ENCODE measurements at regions not wholly inside any gene's neighbourhood (a gene's known extent, or its start where the extent isn't known, plus 50 kb on each side); places are given as distances from the start of the nearest gene placed in this dataset.

DNA sequence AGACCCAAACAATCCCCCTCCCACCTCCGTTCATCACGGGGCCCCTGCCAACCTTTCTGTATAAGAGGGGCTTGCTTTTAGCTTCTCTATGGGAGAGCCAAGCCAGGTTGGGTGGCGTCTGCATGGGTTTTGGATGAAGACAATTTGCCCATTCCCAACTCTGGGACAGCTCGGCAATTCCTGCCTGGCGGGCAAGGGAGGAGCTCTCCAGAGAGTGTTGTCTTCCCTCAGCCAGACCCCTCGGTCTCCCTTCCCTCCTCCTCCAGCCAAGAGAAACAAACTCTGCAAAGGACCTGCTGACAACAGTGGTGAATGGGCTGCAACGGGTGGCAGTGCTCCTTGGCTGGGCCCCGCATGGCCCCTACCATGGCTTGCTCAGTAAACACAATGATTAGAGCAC is 267.2 kb upstream of the HDAC4 start:
- TF ChIP-seq GATA2 (IDR thresholded peaks at IDR 0.05; ENCODE audit: low read depth, low read length), result no peak
- TF ChIP-seq GATA3 (IDR thresholded peaks at IDR 0.05; ENCODE audit: low read depth, low read length), result no peak

DNA sequence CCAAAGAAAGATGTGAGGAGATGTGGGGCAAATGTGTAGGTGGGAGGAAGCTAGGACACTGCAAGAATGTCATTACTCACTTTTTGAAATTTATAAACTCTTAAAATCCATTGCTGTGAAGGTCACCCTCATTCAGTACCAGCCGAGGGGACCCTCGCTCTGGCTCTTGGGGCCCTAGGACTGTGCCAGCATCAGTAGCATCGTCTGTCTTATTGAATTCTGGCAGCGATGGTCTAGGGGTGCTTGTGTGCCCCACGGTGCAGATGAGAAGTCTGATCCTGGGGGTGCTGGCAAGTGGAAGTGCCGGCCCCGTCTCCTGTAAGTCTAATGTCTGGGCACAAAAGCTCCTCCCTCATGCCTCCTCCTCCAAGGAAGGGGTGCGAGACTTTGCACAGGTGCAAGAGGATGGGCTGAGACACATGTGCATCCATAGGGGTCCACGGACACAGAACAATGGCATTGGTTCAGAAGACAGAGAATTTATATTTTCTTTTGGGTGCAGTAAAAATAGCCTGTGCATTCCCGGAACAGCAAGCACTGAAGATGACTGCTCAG is 266.7 kb upstream of the HDAC4 start:
- TF ChIP-seq GATA3 (IDR thresholded peaks at IDR 0.05; ENCODE audit: low read depth, low read length) (no peak), GATA2 (IDR thresholded peaks at IDR 0.05; ENCODE audit: low read depth, low read length) (no peak)

DNA sequence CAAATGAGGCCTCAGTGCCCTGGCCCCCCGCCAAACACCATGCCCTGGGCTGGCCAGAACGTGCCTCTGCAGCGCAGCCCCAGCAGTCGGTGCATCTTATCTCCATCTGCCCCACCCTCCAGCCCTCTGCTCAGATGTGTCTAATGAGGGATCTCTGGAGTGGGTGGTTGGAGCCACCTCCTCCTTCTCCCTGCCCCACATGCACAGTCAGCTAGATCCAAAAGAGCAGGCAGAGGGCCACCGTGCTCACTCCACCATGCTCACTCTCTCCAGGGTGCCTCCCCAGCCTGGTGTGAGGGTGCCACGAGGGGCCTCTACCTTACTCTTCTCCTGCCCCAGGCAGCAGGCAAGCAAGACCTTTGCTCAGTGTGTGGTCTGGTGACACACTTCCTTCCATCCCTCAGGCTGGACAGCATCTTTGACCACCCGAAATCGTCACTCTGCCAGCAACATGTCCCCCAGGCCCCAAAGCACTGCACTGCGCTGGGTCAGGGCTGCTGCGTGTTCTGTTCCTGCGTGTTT is 266.1 kb upstream of the HDAC4 start:
- TF ChIP-seq GATA3 (IDR thresholded peaks at IDR 0.05; ENCODE audit: low read depth, low read length), result no peak
- peak; percentile 95 for TF ChIP-seq GATA2 (IDR thresholded peaks at IDR 0.05; ENCODE audit: low read depth, low read length)

DNA sequence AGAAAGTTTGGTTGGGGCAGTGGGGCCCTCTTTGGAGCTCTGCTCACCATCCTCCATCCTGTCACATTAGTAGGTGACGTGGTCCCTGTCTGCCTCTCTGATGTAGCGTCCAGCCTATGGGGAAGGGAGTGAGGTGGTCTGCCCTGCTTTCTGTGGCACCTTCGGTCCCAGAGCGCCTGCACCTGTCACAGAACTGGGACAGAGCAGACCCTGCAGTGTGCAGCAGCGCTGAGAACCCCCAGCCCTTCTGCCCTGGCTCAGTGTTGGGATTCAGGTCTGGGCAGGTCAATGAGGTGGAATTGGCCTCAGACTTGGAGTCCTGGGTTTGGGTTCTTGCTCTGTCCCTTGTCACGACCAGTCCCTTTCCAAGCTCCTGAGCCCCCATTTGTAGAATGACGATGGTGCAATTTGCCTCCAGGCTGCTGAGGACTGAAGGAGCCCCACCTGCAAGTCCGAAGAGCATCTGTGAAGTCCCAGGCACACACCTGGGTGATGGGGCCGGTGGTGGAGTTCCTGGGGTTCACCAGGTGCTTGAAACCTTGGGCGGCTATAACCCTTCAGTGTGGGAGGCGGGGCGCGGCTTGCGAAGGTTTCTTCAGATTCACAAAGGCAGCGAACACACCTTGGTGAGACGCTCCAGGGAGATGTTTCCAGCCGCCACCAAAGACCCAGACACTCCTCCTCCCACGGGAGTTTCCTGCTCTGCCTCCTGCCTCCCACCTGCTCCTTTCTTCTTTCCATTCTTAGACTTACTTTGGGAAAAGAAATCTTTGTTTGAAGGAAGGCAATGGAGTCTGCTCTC is 265.4 kb upstream of the HDAC4 start:
- no peak for TF ChIP-seq GATA3 (IDR thresholded peaks at IDR 0.05; ENCODE audit: low read depth, low read length)
- no peak for TF ChIP-seq GATA2 (IDR thresholded peaks at IDR 0.05; ENCODE audit: low read depth, low read length)

DNA sequence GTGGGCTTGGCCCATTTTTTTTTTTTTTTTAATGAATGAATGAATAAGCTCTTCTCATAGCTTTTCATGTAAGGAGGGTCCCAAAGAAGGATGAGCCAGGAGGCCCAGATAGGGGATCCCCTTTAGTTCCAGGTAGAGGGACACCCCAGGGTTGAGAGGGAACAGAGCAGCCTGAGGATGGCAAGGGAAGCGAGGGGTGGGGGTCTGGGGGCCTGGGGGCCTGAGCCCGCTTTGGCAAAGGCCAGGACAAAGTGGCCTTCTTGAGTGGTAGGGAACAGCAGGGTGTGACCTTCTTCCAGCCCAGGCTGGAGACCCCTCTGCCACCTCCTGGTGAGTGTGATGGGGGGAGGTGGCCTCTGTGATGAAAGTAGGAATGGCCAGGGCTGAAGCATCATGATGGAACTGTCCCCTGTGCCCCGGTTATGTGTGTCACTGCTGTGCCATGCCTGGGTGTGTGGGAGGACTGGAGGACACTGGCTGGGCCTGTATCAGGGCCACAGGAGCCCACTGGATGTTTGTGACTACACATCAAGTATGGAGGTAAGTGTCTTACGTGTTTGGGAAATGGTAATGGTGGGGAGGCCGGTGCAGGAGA is 263.5 kb upstream of the HDAC4 start:
- TF ChIP-seq GATA3 (IDR thresholded peaks at IDR 0.05; ENCODE audit: low read depth, low read length) (no peak), GATA2 (IDR thresholded peaks at IDR 0.05; ENCODE audit: low read depth, low read length) (no peak)

DNA sequence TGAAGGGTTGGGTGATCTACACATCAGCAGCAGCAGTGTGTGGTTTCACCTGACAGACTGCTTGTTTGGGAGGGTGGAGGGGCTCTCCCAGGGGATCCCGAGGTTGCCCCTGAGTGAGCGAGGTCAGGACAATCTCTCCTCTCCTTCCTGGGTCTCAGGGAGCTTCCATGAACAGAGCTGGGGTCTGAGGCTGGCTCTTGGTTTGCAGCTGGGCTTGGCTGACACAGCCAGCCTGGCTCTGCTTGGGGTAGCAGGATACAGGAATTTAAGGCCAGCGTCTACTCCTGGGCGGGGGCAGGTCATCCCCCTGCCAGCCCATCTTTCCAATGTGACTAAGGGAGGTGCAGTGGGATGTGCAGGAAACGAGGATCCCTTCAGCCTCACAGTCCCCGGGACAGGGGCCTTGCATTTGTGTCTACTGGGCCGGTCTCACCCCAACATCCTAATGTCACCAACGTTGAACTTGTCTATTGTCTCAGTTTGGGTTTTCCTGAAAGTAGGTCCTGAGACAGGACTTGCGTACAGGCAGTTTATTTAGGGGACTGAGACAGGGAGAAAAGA is 262.6 kb upstream of the HDAC4 start:
- no peak for TF ChIP-seq GATA3 (IDR thresholded peaks at IDR 0.05; ENCODE audit: low read depth, low read length)
- TF ChIP-seq GATA2 (IDR thresholded peaks at IDR 0.05; ENCODE audit: low read depth, low read length), result no peak

- TF ChIP-seq GATA3 (IDR thresholded peaks at IDR 0.05; ENCODE audit: low read depth, low read length), result no peak
- no peak for TF ChIP-seq GATA2 (IDR thresholded peaks at IDR 0.05; ENCODE audit: low read depth, low read length)
Measured at GRCh38 chr2:239662413-239663120, 261.7 kb upstream of the HDAC4 start.

DNA sequence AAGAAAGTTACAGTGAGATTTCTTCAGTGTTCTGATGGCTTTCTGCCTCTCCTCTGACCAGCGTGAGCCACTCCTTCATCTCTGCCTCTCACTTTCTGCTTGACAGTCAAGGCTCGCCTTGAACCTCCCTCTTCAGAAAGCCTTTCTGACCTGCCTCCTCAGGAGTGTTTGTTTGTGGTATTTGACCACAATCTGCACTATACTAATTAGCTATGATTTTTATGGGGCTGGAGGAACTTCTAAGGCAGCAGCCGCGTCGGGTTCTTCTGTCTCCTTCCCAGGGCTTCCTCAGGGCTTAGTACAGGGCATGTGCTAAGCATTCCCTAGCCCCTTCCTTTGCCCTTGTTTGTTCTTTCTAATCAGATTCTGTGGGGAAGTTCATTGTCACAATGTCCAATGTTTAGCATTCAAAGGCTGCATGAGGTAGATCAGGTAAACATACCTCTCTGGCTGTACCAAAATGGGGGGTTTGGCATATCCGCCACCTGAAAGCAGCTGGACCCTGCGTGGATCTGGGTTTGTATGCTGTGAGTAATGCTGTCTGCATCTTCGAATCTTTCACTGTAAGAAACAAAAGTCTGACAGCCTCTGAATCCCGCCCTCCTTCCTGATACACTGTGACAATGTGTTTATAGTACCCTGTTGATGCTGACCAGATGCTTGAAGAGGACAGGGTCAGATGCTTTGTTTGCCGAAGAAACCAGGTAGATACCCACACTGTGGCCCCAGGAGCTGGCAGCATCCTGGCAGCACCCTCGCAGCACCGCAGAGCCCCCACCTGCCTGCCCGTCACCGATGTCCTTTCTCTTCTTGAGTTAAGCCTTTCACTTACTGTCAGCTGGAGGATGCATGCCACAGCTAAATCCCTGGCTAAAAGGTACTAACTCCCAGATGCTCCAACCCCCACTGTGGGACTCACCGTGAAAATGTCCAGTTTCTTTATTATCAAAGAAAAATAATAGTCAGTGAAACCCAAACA is 260.8 kb upstream of the HDAC4 start:
- no peak for TF ChIP-seq GATA2 (IDR thresholded peaks at IDR 0.05; ENCODE audit: low read depth, low read length)
- no peak for TF ChIP-seq GATA3 (IDR thresholded peaks at IDR 0.05; ENCODE audit: low read depth, low read length)

DNA sequence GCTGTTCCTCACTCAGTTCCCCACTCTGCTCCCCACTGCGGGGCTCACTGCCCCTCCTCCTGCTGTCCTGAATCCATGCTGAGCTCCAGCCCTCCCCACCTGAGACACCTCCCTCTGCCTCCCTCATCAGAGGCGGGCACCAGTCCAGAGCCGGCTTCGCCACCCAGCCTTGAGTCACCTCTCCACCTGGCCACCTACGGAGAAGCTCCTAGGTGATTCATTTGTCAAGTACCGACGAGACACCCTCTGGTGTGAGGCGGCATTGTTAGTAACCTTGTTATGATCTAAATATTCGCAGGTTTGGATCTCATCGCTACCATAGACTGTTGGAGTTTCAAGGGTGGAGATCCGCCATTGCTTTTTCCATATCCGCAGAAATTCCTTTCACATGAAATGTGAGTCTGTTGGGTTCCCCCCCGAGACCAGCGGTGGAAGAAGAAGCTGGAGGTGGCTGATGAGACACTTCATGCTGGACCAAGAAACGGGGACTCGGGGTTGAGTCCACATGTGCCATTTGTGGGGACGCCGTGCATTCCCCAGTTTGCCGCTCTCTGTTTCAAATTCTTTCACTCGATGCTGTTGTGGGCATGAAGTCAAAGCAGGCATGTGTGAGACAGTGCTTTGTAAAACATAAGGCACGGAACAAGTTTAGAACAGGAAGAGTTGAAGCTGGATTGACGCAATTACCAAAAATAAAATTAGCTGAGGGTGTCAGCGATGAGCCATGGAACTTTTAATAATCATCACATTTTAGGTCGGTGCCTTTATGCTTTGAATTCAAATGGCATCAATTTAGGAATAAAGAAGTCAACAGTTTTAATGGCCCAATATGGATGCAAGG is 259.8 kb upstream of the HDAC4 start:
- TF ChIP-seq GATA3 (IDR thresholded peaks at IDR 0.05; ENCODE audit: low read depth, low read length) (no peak), GATA2 (IDR thresholded peaks at IDR 0.05; ENCODE audit: low read depth, low read length) (no peak)

DNA sequence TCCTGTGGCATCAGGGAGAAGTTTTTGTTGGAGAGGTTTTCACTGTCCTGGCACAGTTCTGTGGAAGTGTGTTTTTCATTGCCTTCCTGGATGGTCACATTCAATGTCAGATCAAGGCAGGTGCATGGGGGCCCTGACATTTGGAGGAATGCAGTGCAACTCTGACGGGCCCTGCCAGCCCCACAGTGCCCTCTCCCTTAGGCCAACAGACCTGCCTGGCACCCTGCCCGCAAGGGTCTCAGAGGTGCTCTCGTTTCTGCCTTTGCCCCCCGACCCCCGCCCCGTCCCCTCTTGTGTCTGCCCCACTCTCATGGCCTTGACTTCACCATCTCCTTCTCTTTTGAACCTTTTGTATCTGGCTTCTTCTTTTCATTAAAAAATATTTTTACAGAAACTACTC is 257.2 kb upstream of the HDAC4 start:
- TF ChIP-seq GATA3 (IDR thresholded peaks at IDR 0.05; ENCODE audit: low read depth, low read length), result no peak
- TF ChIP-seq GATA2 (IDR thresholded peaks at IDR 0.05; ENCODE audit: low read depth, low read length), result no peak

DNA sequence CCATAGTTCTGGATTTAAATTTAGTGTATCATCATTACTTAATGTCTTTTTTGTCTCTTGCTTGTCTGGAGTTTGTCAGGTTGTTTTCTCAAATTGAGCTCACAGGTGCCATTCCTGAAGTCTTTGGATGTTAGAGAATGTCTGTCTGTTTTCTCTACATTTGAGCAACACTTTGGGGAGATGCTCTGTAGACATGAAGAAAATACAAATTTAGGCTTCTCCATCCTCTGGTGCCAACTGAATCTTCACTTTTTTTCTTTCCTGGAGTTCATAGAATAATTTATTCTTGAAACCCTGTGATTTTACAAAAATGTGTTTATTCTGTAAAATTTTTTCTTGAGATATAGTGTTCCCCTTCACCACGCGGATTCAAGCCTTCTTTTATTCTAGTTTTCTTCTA is 256.4 kb upstream of the HDAC4 start:
- no peak for TF ChIP-seq GATA3 (IDR thresholded peaks at IDR 0.05; ENCODE audit: low read depth, low read length)
- TF ChIP-seq GATA2 (IDR thresholded peaks at IDR 0.05; ENCODE audit: low read depth, low read length), result no peak

GRCh38 chr2:239654266-239654665 is 253.4 kb upstream of the HDAC4 start:
- TF ChIP-seq GATA3 (IDR thresholded peaks at IDR 0.05; ENCODE audit: low read depth, low read length) (no peak), GATA2 (IDR thresholded peaks at IDR 0.05; ENCODE audit: low read depth, low read length) (no peak)

Data from SH-SY5Y (cell line).